Astrocyte (in vitro differentiated cells and primary cell): ENCODE measurements at regions not wholly inside any gene's neighbourhood (a gene's known extent, or its start where the extent isn't known, plus 50 kb on each side); places are given as distances from the start of the nearest gene placed in this dataset.
"Not testable (repeated sequence)": the region's sequence is repeated elsewhere in the genome, so short reads cannot be mapped to it uniquely, and the experiment has no call there.

Source experiments
- DNase-seq: peaks from one replicate; pipeline ENCODE4 v3.0.0-alpha.2; 2010; ENCODE audit warnings: low read depth
- FAIRE-seq: peaks from 2 replicates; lab custom pipeline; 2011; peaks lifted over from hg19 to GRCh38; lab: Jason Lieb, UNC
- H2AFZ ChIP-seq: 2 replicates; pipeline ENCODE4 v1.6.0; 2012; ENCODE audit warnings: low read depth, low read length, inconsistent platforms
- H3K27ac ChIP-seq: 2 replicates; pipeline ENCODE4 v1.5.1; 2011; ENCODE audit warnings: low read depth, low read length, inconsistent platforms
- H3K27me3 ChIP-seq: 2 replicates; pipeline ENCODE4 v1.6.0; 2011; ENCODE audit warnings: low read length, inconsistent platforms; ENCODE audit not compliant: insufficient read depth
- H3K36me3 ChIP-seq: 2 replicates; pipeline ENCODE4 v1.5.1; 2011; ENCODE audit warnings: low read length, inconsistent platforms; ENCODE audit not compliant: insufficient read depth
- H3K4me1 ChIP-seq: 2 replicates; pipeline ENCODE4 v1.5.1; 2011; ENCODE audit warnings: low read length, inconsistent platforms; ENCODE audit not compliant: insufficient read depth
- H3K4me2 ChIP-seq: 2 replicates; pipeline ENCODE4 v1.6.0; 2012; ENCODE audit warnings: low read length, inconsistent platforms
- H3K4me3 ChIP-seq: 2 replicates; pipeline ENCODE4 v1.5.1; 2011; ENCODE audit warnings: low read depth, mild to moderate bottlenecking, low read length, inconsistent platforms; ENCODE audit not compliant: insufficient read depth
- H3K79me2 ChIP-seq: 2 replicates; pipeline ENCODE4 v1.6.0; 2012; ENCODE audit warnings: mild to moderate bottlenecking, low read length, inconsistent platforms; ENCODE audit not compliant: insufficient read depth
- H3K9ac ChIP-seq: 2 replicates; pipeline ENCODE4 v1.6.0; 2012; ENCODE audit warnings: mild to moderate bottlenecking, low read length, inconsistent platforms
- H3K9me3 ChIP-seq: 2 replicates; pipeline ENCODE4 v1.5.1; 2012; ENCODE audit warnings: low read depth, mild to moderate bottlenecking, low read length, inconsistent platforms; ENCODE audit not compliant: insufficient read depth
- H4K20me1 ChIP-seq: 2 replicates; pipeline ENCODE4 v1.6.0; 2012; ENCODE audit warnings: low read length, inconsistent platforms; ENCODE audit not compliant: insufficient read depth
- H3K27ac Mint-ChIP-seq: one replicate; pipeline ENCODE4 v1.8.0; 2021; ENCODE audit warnings: mild to moderate bottlenecking, mixed read lengths; ENCODE audit not compliant: unreplicated experiment
- H3K27me3 Mint-ChIP-seq: one replicate; pipeline ENCODE4 v1.8.0; 2021; ENCODE audit warnings: low read depth, mixed read lengths; ENCODE audit not compliant: unreplicated experiment
- H3K36me3 Mint-ChIP-seq: one replicate; pipeline ENCODE4 v1.8.0; 2021; ENCODE audit warnings: low read depth, mixed read lengths; ENCODE audit not compliant: unreplicated experiment
- H3K4me1 Mint-ChIP-seq: one replicate; pipeline ENCODE4 v1.8.0; 2021; ENCODE audit warnings: low read depth, mixed read lengths; ENCODE audit not compliant: unreplicated experiment
- H3K4me3 Mint-ChIP-seq: one replicate; pipeline ENCODE4 v1.8.0; 2021; ENCODE audit warnings: mild to moderate bottlenecking, moderate library complexity, mixed read lengths; ENCODE audit not compliant: unreplicated experiment
- H3K9me3 Mint-ChIP-seq: one replicate; pipeline ENCODE4 v1.8.0; 2021; ENCODE audit warnings: mild to moderate bottlenecking, mixed read lengths; ENCODE audit not compliant: unreplicated experiment
- CTCF ChIP-seq: IDR thresholded peaks from 2 replicates; pipeline ENCODE4 v1.5.1; 2011; ENCODE audit warnings: low read depth, mild to moderate bottlenecking, inconsistent platforms, low read length, moderate library complexity; ENCODE audit not compliant: insufficient read depth
- EZH2 ChIP-seq: IDR thresholded peaks from 2 replicates; pipeline ENCODE4 v1.6.1; 2012; ENCODE audit warnings: mild to moderate bottlenecking, low read length, inconsistent platforms; ENCODE audit not compliant: insufficient read depth

GRCh38 chr12:19811922-19812321, 372.6 kb downstream of the AEBP2 start:
- Histone ChIP-seq H2AFZ (no peak overlapping the region), H3K9me3 (no peaks in the 10 kb centered on the region), H4K20me1 (no peaks in the 10 kb centered on the region), H3K9ac (no peak overlapping the region), H3K36me3 (no peaks in the 10 kb centered on the region), H3K27ac (no peak overlapping the region), H3K27me3 (no peaks in the 10 kb centered on the region), H3K4me3 (no peak overlapping the region), H3K79me2 (no peaks in the 10 kb centered on the region), H3K4me2 (no peak overlapping the region), H3K4me1 (no peaks in the 10 kb centered on the region)
- no peak for TF ChIP-seq EZH2
- TF ChIP-seq CTCF: no peak
- no peak overlapping the region for H3K4me3 Mint-ChIP-seq
- H3K9me3 Mint-ChIP-seq: peaks cover 4% of the 10 kb centered on the region
- FAIRE-seq: no peak
- peaks cover 2% of the 10 kb centered on the region for H3K36me3 Mint-ChIP-seq
- DNase-seq: no peak
- H3K27me3 Mint-ChIP-seq: no peaks in the 10 kb centered on the region
- no peak overlapping the region for H3K27ac Mint-ChIP-seq
- no peaks in the 10 kb centered on the region for H3K4me1 Mint-ChIP-seq

DNA sequence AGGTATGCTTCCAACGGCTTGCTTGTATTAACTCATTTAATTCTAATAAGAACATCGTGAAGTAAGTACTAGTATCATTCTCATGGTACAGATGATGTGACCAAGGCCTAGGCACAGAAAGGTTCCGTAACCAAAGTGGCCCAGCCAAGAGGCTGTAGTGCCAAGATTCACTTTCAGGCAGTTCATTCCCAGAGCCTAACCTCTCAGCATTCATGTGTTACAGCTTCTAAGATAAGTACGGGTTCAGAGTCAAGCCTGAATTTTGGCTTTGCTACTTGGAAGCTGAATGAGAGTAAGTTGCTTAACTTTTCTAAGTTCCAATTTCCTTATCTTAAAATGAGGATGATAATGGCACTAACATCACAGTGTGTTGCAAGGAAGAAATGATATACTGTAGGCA, 379.9 kb downstream of the AEBP2 start:
- Histone ChIP-seq H2AFZ (no peak overlapping the region), H3K27me3 (no peaks in the 10 kb centered on the region), H3K79me2 (no peaks in the 10 kb centered on the region), H3K9me3 (no peaks in the 10 kb centered on the region), H4K20me1 (no peaks in the 10 kb centered on the region), H3K36me3 (no peaks in the 10 kb centered on the region), H3K4me3 (no peak overlapping the region), H3K27ac (no peak overlapping the region), H3K4me2 (no peak overlapping the region), H3K4me1 (no peaks in the 10 kb centered on the region), H3K9ac (no peak overlapping the region)
- no peaks in the 10 kb centered on the region for H3K4me1 Mint-ChIP-seq
- peaks cover 2% of the 10 kb centered on the region for H3K36me3 Mint-ChIP-seq
- no peak overlapping the region for H3K4me3 Mint-ChIP-seq
- H3K27ac Mint-ChIP-seq: no peak overlapping the region
- H3K27me3 Mint-ChIP-seq: no peaks in the 10 kb centered on the region
- DNase-seq (no peak), FAIRE-seq (no peak)
- peaks cover 6% of the 10 kb centered on the region for H3K9me3 Mint-ChIP-seq
- TF ChIP-seq EZH2 (no peak), CTCF (no peak)

GRCh38 chr12:19822476-19822875, 383.2 kb downstream of the AEBP2 start:
- no peak for FAIRE-seq
- no peaks in the 10 kb centered on the region for H3K4me1 ChIP-seq
- peaks cover 4% of the 10 kb centered on the region for H3K36me3 Mint-ChIP-seq
- H3K27me3 Mint-ChIP-seq: no peaks in the 10 kb centered on the region
- H2AFZ ChIP-seq: no peak overlapping the region
- no peaks in the 10 kb centered on the region for H3K36me3 ChIP-seq
- H3K4me3 ChIP-seq: no peak overlapping the region
- peaks cover 6% of the 10 kb centered on the region for H3K9me3 Mint-ChIP-seq
- no peak overlapping the region for H3K4me2 ChIP-seq
- DNase-seq: no peak
- TF ChIP-seq EZH2 (no peak), CTCF (no peak)
- no peak overlapping the region for H3K9ac ChIP-seq
- no peaks in the 10 kb centered on the region for H3K79me2 ChIP-seq
- no peaks in the 10 kb centered on the region for H4K20me1 ChIP-seq
- H3K4me1 Mint-ChIP-seq: no peaks in the 10 kb centered on the region
- H3K27ac ChIP-seq: no peak overlapping the region
- H3K9me3 ChIP-seq: no peaks in the 10 kb centered on the region
- no peak overlapping the region for H3K27ac Mint-ChIP-seq
- H3K27me3 ChIP-seq: no peaks in the 10 kb centered on the region
- no peak overlapping the region for H3K4me3 Mint-ChIP-seq

DNA sequence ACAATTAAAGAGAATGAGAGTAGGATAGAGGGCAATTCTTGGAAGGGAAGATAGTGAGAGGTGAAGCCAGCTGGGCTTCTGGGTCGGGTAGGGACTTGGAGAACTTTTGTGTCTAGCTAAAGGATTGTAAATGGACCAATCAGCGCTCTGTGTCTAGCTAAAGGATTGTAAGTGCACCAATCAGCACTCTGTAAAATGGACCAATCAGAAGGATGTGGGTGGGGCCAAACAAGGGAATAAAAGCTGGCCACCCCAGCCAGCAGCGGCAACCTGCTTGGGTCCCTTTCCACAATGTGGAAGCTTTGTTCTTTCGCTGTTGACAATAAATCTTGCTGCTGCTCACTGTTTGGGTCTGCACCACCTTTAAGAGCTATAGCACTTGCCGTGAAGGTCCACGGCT, 384.0 kb downstream of the AEBP2 start:
- not testable (repeated sequence) for H3K27ac ChIP-seq, H3K27ac Mint-ChIP-seq, H4K20me1 ChIP-seq, DNase-seq, H3K9me3 Mint-ChIP-seq, H3K79me2 ChIP-seq, H3K27me3 Mint-ChIP-seq, H3K36me3 Mint-ChIP-seq, H3K9ac ChIP-seq, H3K4me3 Mint-ChIP-seq, H3K27me3 ChIP-seq, H3K4me3 ChIP-seq, FAIRE-seq, H3K4me1 ChIP-seq, H3K4me1 Mint-ChIP-seq, H3K4me2 ChIP-seq, H3K9me3 ChIP-seq, H3K36me3 ChIP-seq, H2AFZ ChIP-seq
